ENCODE measurements at regions not wholly inside any gene's neighbourhood (a gene's known extent, or its start where the extent isn't known, plus 50 kb on each side); places are given as distances from the start of the nearest gene placed in this dataset.

DNA sequence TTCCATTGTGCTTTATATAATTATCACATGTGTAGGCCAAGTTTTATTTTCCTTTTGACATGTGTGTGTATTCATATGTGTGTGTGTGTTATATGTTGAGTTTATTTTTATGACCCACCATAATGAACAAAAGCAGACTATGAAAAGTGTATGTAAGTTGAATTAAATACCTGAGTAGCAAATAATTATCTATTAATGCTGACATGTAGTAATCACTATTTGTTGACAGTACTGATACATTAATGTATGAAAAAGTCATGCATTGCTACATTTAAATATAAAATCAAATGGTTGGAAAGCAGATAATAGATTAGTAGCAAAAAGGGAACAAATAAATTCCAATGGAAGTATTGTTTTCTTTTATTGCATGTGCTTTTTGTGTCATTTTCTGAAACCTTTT lies 1948.5 kb upstream of the PCDH20 start (continued):
- TF ChIP-seq MYBL2 (CRISPR knock-in tag; IDR thresholded peaks at IDR 0.05) (no peak), NFE2L1 (CRISPR knock-in tag; IDR thresholded peaks at IDR 0.05) (no peak), ZNF416 (CRISPR knock-in tag; IDR thresholded peaks at IDR 0.05) (no peak), CREM (CRISPR knock-in tag; IDR thresholded peaks at IDR 0.05) (no peak), FOXK1 (CRISPR knock-in tag; IDR thresholded peaks at IDR 0.05) (no peak), MXD4 (CRISPR knock-in tag; IDR thresholded peaks at IDR 0.05; ENCODE audit: borderline replicate concordance) (no peak), NFATC4 (CRISPR knock-in tag; IDR thresholded peaks at IDR 0.05) (no peak), ZNF423 (CRISPR knock-in tag; IDR thresholded peaks at IDR 0.05) (no peak), RORB (CRISPR knock-in tag; IDR thresholded peaks at IDR 0.05) (no peak)
- TF ChIP-seq, protein P1, sequence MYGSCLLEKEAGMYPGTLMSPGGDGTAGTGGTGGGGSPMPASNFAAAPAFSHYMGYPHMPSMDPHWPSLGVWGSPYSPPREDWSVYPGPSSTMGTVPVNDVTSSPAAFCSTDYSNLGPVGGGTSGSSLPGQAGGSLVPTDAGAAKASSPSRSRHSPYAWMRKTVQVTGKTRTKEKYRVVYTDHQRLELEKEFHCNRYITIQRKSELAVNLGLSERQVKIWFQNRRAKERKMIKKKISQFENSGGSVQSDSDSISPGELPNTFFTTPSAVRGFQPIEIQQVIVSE (CRISPR knock-in tag; IDR thresholded peaks at IDR 0.05; ENCODE audit: borderline replicate concordance): no peak
- TF ChIP-seq, protein P2, sequence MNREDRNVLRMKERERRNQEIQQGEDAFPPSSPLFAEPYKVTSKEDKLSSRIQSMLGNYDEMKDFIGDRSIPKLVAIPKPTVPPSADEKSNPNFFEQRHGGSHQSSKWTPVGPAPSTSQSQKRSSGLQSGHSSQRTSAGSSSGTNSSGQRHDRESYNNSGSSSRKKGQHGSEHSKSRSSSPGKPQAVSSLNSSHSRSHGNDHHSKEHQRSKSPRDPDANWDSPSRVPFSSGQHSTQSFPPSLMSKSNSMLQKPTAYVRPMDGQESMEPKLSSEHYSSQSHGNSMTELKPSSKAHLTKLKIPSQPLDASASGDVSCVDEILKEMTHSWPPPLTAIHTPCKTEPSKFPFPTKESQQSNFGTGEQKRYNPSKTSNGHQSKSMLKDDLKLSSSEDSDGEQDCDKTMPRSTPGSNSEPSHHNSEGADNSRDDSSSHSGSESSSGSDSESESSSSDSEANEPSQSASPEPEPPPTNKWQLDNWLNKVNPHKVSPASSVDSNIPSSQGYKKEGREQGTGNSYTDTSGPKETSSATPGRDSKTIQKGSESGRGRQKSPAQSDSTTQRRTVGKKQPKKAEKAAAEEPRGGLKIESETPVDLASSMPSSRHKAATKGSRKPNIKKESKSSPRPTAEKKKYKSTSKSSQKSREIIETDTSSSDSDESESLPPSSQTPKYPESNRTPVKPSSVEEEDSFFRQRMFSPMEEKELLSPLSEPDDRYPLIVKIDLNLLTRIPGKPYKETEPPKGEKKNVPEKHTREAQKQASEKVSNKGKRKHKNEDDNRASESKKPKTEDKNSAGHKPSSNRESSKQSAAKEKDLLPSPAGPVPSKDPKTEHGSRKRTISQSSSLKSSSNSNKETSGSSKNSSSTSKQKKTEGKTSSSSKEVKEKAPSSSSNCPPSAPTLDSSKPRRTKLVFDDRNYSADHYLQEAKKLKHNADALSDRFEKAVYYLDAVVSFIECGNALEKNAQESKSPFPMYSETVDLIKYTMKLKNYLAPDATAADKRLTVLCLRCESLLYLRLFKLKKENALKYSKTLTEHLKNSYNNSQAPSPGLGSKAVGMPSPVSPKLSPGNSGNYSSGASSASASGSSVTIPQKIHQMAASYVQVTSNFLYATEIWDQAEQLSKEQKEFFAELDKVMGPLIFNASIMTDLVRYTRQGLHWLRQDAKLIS (CRISPR knock-in tag; IDR thresholded peaks at IDR 0.05; ENCODE audit: borderline replicate concordance): no peak

DNA sequence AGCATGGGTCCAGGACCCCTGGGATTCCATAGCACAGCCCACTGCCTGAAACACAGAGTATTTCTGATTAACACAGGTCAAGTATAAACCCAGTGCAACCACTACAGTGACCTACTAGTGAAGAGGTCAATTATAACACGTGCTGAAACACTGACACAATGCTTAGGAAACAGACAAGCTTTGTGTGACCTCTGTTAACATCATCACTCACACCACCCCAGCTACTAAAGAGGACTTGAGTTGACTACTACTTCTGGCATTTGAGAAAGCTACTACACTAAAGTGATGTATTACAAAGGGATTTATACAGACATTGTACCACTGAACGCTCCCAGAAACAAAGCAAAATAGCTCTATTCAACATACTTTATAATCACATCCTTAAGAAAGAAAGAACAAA lies 1935.9 kb upstream of the PCDH20 start:
- Mint-ChIP-seq H3K27me3 (ENCODE audit: low read depth) (no peaks in the 10 kb centered on the region), H3K9me3 (peaks cover 5% of the 10 kb centered on the region; the same call in 1 of the 2 replicates), H3K36me3 (no peaks in the 10 kb centered on the region), H3K4me3 (no peak overlapping the region), H3K27ac (no peak overlapping the region), H3K4me1 (no peaks in the 10 kb centered on the region)
- ChIA-PET POLR2A (no interaction called here), CTCF (no interaction called here)
- DNase-seq (ENCODE audit: low spot score) (no peak), ATAC-seq (no peak)
- no peak for TF ChIP-seq CREB1 (CRISPR knock-in tag; IDR thresholded peaks at IDR 0.05)

DNA sequence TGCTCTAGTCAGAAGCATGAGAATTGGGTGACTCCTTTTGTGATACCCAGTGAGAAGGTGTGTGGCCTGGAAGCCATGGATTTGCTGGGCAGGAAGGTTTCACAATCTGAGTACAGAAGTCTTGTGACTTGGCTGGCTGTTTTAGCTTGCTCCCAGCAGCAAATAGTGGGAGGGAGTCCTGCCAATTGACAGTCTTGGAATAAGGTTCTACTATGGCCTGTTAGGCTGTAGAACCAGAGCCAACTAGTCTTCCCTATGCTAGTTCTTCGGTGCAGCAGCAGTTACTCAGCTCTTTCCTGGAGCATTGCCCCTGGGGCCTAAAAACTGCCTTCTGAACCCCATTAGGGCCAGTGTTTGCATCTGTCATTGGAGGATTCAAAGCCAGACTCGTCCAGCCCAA lies 1935.4 kb upstream of the PCDH20 start:
- POLR2A ChIA-PET: no interaction called here
- Mint-ChIP-seq H3K9me3 (peaks cover 5% of the 10 kb centered on the region; the same call in 1 of the 2 replicates), H3K27ac (no peak overlapping the region), H3K4me1 (no peaks in the 10 kb centered on the region), H3K36me3 (no peaks in the 10 kb centered on the region), H3K4me3 (no peak overlapping the region), H3K27me3 (ENCODE audit: low read depth) (no peaks in the 10 kb centered on the region)
- CTCF ChIA-PET: no interaction called here
- DNase-seq (ENCODE audit: low spot score) (no peak), ATAC-seq (no peak)
- TF ChIP-seq, protein P3, sequence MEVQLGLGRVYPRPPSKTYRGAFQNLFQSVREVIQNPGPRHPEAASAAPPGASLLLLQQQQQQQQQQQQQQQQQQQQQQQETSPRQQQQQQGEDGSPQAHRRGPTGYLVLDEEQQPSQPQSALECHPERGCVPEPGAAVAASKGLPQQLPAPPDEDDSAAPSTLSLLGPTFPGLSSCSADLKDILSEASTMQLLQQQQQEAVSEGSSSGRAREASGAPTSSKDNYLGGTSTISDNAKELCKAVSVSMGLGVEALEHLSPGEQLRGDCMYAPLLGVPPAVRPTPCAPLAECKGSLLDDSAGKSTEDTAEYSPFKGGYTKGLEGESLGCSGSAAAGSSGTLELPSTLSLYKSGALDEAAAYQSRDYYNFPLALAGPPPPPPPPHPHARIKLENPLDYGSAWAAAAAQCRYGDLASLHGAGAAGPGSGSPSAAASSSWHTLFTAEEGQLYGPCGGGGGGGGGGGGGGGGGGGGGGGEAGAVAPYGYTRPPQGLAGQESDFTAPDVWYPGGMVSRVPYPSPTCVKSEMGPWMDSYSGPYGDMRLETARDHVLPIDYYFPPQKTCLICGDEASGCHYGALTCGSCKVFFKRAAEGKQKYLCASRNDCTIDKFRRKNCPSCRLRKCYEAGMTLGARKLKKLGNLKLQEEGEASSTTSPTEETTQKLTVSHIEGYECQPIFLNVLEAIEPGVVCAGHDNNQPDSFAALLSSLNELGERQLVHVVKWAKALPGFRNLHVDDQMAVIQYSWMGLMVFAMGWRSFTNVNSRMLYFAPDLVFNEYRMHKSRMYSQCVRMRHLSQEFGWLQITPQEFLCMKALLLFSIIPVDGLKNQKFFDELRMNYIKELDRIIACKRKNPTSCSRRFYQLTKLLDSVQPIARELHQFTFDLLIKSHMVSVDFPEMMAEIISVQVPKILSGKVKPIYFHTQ (CRISPR knock-in tag; IDR thresholded peaks at IDR 0.05): no peak
- TF ChIP-seq, protein P4, sequence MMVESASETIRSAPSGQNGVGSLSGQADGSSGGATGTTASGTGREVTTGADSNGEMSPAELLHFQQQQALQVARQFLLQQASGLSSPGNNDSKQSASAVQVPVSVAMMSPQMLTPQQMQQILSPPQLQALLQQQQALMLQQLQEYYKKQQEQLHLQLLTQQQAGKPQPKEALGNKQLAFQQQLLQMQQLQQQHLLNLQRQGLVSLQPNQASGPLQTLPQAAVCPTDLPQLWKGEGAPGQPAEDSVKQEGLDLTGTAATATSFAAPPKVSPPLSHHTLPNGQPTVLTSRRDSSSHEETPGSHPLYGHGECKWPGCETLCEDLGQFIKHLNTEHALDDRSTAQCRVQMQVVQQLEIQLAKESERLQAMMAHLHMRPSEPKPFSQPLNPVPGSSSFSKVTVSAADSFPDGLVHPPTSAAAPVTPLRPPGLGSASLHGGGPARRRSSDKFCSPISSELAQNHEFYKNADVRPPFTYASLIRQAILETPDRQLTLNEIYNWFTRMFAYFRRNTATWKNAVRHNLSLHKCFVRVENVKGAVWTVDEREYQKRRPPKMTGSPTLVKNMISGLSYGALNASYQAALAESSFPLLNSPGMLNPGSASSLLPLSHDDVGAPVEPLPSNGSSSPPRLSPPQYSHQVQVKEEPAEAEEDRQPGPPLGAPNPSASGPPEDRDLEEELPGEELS (CRISPR knock-in tag; IDR thresholded peaks at IDR 0.05): no peak
- TF ChIP-seq CBFB (CRISPR knock-in tag; IDR thresholded peaks at IDR 0.05; ENCODE audit: low read depth) (no peak), GABPB1 (CRISPR knock-in tag; IDR thresholded peaks at IDR 0.05) (no peak)
- TF ChIP-seq, protein P5, sequence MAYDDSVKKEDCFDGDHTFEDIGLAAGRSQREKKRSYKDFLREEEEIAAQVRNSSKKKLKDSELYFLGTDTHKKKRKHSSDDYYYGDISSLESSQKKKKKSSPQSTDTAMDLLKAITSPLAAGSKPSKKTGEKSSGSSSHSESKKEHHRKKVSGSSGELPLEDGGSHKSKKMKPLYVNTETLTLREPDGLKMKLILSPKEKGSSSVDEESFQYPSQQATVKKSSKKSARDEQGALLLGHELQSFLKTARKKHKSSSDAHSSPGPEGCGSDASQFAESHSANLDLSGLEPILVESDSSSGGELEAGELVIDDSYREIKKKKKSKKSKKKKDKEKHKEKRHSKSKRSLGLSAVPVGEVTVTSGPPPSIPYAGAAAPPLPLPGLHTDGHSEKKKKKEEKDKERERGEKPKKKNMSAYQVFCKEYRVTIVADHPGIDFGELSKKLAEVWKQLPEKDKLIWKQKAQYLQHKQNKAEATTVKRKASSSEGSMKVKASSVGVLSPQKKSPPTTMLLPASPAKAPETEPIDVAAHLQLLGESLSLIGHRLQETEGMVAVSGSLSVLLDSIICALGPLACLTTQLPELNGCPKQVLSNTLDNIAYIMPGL (CRISPR knock-in tag; IDR thresholded peaks at IDR 0.05): no peak
- TF ChIP-seq, protein P6, sequence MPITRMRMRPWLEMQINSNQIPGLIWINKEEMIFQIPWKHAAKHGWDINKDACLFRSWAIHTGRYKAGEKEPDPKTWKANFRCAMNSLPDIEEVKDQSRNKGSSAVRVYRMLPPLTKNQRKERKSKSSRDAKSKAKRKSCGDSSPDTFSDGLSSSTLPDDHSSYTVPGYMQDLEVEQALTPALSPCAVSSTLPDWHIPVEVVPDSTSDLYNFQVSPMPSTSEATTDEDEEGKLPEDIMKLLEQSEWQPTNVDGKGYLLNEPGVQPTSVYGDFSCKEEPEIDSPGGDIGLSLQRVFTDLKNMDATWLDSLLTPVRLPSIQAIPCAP (CRISPR knock-in tag; IDR thresholded peaks at IDR 0.05): no peak
